SIG-M5 treated with dmso at 0.1 percent for 504 hours (cell line): ENCODE measurements at regions not wholly inside any gene's neighbourhood (a gene's known extent, or its start where the extent isn't known, plus 50 kb on each side); places are given as distances from the start of the nearest gene placed in this dataset.
"Not testable (repeated sequence)": the region's sequence is repeated elsewhere in the genome, so short reads cannot be mapped to it uniquely, and the experiment has no call there.

Experiments
- DNase-seq: peaks from one replicate; lab custom pipeline; 2025; ENCODE audit not compliant: unreplicated experiment; lab: John Stamatoyannopoulos, UW

DNA sequence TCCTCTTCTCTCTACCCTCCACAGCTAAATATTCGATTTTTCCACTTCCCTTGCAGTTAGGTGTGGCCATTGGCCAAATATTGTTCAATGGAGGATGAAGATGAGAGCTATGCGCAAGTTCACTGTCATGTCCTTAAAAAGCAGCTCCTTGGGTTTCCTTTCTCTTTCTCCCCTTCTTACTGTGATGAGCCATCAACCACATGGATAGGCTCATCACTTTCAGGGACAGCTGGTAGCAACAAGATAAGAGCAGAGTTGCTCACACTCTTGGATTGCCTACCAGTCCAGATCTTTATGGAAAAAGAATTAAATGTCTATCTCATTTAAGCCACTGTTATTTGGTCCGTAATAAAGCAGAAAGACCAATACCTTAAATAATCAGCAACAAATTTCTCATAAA is 377.0 kb downstream of the DDX10 start:
- DNase-seq: no peak

DNA sequence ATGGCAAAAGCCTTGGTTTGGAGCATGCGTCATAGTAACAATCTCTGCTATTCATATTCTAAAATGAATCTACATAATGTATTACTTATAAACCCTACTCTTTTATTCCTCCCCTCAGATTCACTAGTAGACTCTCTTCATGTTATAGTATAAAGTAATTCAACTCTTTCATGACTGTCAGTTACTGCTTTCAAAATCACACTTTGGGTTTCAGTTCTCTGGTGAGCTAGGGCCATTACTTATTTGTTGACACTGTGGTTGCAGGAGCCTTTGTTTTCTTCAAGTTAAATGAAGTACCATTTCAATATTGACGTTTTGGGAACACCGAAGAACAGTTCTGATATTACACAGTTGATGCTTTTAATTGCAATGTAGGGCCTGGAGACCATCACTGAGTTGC is 378.4 kb downstream of the DDX10 start:
- DNase-seq: no peak

DNA sequence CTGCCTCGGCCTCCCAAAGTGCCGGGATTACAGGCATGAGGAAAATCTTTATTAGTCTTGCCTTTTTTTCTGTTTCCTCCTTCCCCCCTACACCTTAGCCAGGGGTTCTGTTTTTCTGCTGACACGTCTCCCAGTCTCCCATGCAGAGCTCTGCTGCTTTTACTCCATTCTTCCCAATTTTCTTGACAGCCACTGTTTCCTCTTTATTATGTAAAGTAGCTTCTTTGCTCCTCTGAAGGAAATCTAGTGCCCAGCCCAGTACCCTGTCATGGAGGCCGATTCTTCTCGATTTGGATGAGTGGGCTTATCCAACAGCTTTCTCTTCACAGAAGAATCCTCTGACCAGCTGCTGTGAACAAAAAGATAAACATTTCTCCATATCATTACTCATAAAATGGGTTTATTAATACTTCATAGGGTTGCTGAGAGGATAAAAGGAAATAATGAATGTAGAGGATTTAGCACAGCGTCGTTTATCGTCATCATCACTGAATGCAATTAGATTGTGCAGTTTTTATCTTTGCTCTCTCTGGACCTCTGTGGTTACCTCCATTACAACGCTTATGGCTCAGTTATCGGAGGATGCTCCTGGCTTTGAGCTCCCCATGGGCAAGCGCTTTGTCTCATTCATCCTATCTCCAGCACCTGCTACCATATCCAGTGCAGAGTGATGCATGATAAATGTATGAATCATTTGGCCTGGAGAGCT is 375.6 kb upstream of the C11orf87 start:
- no peak for DNase-seq

DNA sequence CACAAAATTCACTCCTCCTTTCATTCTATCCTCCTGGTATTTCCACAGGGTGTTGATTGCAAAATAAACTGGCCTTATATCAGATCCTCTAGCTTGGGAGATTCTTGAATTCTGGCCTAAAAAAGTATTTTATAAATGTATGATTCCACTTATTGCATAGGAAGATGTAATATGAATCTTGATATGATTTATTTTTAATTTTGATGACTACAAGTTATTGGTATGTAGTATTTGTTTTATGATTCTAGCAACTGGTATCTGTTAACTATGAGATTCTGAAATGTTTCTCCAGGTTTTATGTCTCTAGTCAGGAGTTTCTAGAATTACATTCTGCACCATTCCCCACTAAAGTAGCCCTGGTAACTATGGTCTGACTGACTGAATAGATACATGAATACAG is 373.9 kb upstream of the C11orf87 start:
- no peak for DNase-seq

DNA sequence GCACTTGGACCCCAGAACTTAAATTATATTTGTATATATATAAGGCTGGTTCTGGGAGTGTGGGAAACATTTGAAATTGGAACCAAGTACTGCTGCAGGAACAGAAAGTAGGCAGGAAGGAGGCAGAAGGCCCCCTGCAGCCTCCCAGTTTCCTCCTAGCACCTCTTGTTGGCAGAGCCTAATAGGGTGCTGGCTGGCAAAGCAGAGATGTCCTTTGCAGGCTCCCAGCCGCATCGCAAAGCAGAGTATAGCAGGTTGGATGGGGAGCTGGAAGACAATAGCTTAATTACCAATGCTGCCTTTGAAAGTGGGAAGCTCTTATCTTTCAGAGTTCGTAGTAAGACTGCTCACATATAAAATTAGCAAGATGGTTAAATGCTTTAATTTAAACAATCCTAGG is 370.8 kb upstream of the C11orf87 start:
- DNase-seq: no peak

DNA sequence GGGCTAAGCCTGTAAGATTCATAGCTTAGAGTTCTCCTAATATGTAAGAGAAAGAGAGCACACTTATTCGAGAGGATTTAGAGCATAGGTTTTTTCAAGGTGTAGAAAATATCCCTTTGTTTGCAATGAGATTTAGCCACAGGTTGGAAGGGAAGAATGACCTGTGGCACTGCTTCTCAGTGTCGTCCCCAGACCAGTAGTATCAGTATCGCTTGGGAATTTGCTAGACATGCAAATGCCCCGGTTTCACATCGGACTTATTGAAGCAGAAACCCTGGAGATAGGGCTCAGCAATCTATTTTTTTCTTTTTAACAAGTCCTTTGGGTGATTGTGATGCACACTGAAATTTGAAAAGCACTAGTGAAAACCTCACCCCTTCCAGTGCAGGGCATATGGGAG is 362.6 kb upstream of the C11orf87 start:
- no peak for DNase-seq

DNA sequence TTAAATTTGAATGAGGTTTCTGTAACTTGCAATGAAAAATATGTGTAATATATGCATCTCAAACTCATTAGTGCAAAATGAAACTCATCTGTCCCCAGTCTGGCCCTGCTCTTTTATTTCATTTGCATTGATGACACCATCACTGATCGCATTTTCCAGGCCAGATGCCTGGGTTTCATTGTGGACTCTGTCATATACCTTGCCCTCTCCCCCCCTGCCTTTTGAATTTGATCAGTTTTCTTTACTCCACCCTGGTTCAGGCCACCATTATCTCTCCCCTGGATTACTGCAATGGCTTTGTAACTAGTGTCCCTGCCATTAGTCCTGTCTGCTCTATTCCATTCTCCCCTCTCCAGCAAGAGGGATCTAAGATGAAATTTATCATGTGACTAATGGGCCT is 360.6 kb upstream of the C11orf87 start:
- DNase-seq: no peak

DNA sequence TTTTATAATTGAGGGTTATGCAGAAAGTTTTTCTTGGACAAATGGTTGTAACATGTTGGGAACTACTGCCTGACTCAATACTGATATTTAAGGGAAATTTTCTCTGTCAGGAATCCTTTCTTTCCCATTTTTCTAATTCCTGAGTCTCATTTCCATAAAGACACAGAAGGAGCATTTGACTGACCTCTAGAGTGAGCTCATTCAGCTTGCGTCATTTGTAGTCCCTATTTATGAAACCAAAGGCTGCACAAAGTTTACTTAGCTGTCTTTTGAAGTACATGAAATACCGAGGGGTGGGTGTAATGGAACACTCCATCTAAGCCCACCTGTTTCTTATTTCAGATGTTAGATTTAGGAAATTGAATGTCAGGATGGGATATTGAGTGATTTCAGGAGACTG is 359.5 kb upstream of the C11orf87 start:
- DNase-seq: no peak

DNA sequence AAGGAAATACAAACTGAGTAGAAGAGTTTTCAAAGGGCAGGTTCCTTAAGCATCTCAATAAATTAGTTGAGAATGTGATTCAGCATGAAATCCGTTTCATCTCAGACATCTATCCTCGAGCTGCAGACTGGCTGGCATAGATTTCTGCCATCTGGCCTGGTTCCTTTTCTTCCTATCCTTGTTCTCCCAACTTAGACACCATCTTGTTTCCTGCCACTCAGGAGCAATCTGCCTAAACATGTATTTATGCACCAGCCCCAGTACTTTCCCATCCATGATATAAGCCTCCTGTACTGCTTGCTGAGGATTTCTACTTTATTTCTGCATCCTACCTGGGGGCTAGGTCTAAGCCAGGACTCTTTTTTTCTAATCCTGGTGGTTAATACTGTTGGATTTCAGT is 359.1 kb upstream of the C11orf87 start:
- no peak for DNase-seq

DNA sequence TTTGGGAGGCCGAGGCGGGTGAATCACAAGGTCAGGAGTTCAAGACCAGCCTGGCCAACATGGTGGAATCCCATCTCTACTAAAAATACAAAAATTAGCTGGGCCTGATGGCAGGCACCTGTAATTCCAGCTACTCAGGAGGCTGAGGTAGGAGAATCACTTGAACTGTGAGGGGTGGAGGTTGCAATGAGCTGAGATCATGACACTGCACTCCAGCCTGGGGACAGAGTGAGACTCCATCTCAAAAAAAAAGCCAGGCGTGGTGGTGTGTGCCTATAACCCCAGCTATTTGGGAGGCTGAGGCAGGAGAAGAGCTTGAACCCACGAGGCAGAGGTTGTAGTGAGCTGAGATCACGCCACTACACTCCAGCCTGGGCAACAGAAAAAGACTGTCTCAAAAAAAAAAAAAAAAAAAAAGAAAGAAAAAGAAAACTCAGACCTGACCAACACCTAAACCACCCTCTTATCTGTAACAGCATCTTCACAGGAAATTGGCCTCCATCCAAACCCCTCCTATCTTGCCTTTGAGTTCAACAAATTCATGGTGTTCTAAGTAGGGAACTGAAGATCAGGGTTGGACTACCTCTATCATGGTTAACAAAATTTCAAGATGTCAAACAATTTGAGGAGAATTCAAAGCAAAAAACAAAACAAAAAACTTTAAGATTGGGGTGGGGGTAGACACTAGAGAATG is 357.2 kb upstream of the C11orf87 start:
- not testable (repeated sequence) for DNase-seq

DNA sequence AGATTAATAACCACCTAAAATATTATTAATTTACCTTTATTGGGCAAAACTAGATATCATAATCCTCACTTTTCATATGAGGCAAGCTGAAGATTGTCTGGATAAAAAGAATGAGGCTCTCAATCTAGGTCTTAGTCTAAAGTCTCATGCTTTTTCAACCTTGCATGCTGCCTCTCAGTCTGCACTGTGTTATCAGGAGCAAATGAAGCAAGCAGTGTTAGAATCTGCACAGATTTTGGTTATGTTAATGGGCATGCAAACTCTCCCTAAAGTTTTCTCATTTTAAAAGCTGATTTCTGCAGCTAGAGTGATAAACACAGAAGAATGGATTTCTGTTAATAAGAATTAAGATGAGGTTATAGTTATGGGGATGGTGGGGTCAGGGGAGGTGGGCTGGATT is 350.7 kb upstream of the C11orf87 start:
- no peak for DNase-seq

DNA sequence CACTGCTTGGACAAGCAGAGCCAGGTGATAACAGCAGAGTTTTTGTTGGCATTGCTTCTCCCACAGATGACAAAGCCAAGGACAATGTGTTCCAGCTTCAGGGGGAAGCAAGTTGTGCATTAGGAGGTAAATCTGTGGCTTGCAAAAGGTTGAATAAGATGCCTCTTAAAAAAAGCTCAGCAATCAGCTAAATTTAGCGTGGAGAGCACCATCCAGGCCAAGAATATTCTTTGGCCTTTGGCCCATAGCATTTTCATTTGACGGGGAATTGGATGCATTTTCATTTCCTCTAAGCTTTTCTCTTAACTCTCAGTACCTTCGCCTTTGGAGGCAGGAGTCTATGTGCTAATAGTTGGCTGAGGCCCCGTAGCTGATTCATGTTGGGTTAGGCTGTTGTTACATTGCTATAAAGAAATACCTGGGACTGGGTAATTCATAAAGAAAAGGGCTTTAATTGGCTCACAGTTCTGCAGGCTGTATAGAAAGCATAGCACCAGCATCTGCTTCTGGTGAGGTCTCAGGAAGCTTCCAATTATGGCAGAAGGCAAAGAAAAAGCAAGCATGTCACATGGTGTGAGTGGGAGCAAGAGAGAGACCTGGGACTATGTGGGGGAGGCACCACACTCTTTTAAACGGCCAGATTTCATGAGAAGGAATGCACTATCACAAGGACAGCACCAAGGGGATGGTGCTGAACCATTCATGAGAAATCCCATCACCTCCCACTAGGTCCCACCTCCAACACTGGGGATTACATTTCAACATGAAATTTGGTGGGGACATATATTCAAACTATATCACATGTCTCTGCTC is 350.1 kb upstream of the C11orf87 start:
- DNase-seq: no peak

DNA sequence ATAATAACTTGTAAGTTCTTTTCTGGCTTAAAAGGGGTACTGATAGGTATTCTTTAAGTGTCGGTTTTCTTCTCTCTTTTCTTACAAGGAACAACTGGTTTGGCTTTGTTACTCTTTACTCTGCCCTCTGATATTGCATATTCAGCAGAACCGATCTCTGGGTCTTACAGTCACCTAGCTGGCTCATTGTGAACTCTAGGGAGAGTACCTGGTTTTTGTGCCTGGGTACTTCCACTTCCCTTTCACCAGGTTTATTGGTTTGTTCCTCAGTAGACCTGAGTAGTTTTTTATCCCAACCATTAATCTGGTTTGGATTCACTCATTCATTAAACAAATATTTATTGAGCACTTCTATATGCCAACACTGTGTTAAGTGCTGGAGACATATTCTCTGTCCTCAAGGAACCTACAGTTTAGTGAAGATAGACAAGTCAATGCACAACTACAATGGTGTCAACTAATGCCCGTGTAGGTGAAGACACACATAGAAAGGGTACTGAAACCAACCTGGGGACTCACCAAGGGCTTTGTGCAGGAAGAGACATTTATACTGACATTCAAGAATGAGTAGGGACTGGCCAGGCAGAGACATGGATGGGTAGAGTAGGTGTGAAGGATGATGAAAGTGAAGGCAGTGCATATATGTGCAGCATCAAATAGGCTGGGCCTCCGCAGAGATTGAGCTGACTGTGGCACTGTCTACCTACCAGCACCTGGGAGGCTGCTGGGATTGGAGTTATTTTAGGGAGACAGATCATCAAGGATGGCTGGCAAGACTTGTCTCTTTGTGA is 348.8 kb upstream of the C11orf87 start:
- DNase-seq: no peak

DNA sequence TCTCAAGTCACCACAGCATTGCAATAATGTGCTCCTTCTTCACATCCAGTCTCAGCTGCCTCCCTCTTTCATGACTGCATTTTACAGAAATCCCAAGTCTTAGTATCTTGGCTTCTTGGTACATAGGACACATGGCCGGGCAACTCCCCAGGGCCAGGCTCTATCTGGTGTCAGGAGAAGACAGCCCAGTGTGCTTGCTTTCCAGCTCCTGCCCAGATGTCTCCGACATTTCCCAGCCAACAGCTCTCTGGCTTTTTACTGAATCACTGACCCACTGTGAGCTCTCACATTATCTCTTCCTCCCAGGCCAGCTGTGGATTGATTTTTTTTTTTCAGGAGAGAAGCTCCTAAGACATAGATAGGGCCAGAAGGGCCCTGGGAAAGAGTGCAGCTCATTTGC is 346.0 kb upstream of the C11orf87 start:
- no peak for DNase-seq

DNA sequence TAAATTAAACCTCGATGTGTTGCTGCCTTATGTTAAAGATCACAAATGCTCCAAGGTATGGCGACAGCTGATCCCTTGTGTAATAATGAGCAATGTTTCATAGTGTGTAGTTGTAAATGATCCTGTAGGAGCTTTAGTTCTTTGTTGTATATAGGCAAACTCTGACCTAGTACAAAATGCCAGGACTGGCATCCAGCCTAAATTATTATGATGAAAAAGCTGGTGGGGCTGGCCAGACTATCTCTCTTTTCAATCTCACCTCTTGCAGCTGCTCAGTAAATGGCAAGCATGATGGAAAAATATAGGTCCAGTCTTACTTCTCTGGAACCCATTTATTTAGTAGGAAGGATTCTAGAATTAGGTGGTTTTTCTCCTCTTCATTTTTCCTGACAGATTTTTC is 345.1 kb upstream of the C11orf87 start:
- DNase-seq: no peak

DNA sequence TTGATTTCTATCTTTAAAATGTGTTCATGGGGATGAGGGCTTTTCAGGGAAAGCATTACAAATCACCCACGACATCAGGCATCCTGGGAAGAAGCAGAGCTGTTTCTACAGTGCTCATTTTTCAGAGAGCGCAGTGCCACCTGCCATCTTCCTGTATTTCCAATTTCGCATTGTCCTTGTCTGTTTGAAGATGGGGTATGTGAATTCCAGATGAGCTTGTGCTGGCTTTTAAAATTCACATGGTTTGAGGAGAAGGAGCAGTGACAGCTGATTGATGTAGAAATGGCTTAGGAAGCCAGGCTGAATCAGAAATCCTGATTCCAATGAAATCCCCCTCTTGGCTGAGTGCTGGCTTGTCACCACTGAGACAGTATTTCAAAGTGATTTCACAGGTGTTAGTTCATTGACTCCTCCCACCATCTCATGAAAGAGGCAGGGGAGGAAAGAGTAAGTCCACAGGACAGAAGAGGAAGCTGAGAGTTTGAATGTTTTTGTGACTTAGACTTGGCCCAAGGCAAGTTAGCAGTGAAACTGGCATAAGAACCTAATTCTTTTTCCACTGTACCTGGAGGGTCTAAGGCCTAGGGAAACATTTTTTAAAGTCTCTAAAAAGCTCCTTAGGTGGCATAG is 344.6 kb upstream of the C11orf87 start:
- DNase-seq: no peak

DNA sequence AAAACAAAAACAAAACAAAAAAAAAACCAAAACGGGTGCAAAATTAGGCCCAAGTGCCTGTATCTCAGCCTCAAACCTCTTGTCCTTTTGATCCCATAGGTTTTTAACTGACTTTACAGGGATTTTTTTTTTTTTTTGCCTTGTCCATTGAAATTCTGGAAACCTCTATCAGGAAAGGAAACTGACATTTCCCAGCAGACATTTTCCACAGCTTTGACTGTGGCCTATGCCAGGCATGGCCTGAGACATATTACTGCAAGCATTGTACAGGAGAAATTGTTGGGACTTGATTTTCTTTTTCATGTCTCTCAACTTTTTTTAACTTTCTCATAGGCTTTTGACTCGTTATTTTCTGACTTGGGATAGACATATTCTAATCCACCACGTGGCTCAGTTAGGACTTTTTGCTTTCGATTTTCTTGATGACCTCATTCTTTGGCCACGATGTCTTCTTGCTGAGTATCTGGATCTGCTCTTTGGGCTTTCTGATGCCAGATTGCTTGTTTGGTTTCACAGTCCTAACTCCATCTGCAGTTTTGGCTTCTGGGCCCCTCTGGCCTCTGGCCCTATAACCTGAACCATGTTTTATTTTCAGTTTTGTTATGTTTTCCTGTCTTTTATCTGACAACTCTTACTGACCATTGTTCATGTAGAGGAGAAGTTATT is 336.1 kb upstream of the C11orf87 start:
- DNase-seq: no peak

DNA sequence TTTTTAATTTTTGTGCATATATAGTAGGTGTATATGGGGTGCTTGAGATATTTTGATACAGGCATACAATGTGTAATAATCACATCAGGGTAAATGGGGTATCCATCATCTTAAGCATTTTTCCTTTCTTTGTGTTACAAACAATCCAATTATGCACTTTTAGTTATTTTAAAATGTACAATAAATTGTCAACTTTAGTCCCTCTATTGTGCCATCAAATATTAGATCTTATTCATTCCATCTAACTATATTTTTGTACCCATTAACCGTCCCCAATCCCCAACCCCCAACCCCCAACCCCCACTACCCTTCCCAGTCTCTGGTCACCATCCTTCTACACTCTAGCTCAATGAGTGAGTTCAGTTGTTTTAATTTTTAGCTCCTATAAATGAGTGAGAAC is 335.1 kb upstream of the C11orf87 start:
- no peak for DNase-seq

DNA sequence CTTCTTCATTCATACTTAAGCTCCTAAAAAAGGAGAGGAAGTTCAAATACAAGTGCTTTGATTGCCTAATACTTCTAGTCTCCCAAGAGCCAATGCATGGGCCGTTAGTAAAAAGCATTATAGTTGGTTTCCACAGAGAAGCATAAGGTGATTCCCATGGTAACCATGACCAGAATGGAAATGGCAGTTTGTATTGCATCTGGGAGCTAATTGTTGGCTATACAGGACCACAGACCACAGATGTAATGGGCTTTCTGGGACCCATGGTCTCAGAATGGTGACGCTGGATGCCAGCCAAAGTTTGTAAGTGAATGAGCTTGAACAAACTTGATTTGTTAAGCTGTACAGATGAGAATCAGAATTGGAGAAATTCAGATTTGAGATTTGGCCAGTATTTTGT is 333.9 kb upstream of the C11orf87 start:
- DNase-seq: peak; percentile 13

DNA sequence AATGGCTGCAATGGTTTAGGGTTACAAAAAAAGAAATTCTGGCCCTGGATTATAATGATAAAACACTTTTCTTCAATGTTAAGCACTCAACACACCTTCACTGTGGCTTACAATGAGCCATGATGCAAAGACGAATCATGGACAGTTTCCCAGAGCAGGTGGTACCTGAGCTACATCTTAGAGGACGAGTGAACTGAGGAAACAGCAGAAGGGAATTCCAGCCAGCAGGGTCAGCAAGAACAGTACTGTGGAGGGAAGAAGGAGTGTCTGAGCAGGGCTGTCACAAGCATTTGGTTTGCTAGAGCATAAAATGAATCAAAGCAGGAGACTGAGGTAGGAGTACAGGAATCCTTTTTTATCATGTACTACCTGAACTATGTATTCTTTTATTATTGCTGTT is 332.8 kb upstream of the C11orf87 start:
- no peak for DNase-seq
